Upper lobe of left lung (tissue), 6 donors: ENCODE measurements at regions not wholly inside any gene's neighbourhood (a gene's known extent, or its start where the extent isn't known, plus 50 kb on each side); places are given as distances from the start of the nearest gene placed in this dataset.
A peak's percentile ranks its signal among the peaks of the same experiment; 100 is the strongest.

Experiments
- ATAC-seq, 2 donors: fragments of 200-7000 bp; cut with Tn5 transposase; one replicate each; pipeline ENCODE4 v1.9.1; 2022; ENCODE audit warnings: mild to moderate bottlenecking in 2 of 2, moderate library complexity in 2 of 2; ENCODE audit not compliant: low FRiP score in 2 of 2
- DNase-seq, 2 donors: peaks; one replicate each; pipeline ENCODE4 v3.0.0-alpha.2; 2019 to 2020
- H3K27ac ChIP-seq, 4 donors: fragments of 200-600 bp; sonication (generic); one replicate each; pipeline ENCODE4 v1.5.1; 2016 to 2019
- H3K27me3 ChIP-seq, 4 donors: fragments of 200-600 bp; sonication (generic); one replicate each; pipeline ENCODE4 v1.5.1; 2017 to 2019
- H3K36me3 ChIP-seq, 4 donors: fragments of 200-600 bp; sonication (generic); one replicate each; pipeline ENCODE4 v1.5.1; 2016 to 2019
- H3K4me1 ChIP-seq, 4 donors: fragments of 200-600 bp; sonication (generic); one replicate each; pipeline ENCODE4 v1.5.1; 2018 to 2019
- H3K4me3 ChIP-seq, 4 donors: fragments of 200-600 bp; sonication (generic); one replicate each; pipeline ENCODE4 v1.5.1; 2017 to 2019; ENCODE audit warnings: mild to moderate bottlenecking in 2 of 4, moderate library complexity in 1 of 4
- H3K9me3 ChIP-seq, 4 donors: fragments of 200-600 bp; sonication (generic); one replicate each; pipeline ENCODE4 v1.5.1; 2018 to 2019
- CTCF ChIP-seq, 6 experiments: fragments of 450-650 bp in 4 of 6; fragments of 200-600 bp in 2 of 6; sonication (generic) in 2 of 6; IDR thresholded peaks; one replicate each; pipeline ENCODE4 v1.5.1; 2016 to 2019; ENCODE audit warnings: antibody characterized with exemption in 6 of 6
- EP300 ChIP-seq, 4 donors: sonication (generic); formaldehyde crosslinking; IDR thresholded peaks; one replicate each; pipeline ENCODE4 v1.5.1; 2017; ENCODE audit warnings: antibody characterized with exemption in 4 of 4, control low read depth in 2 of 4
- POLR2A ChIP-seq, 4 donors: fragments of 450-650 bp; IDR thresholded peaks; one replicate each; pipeline ENCODE4 v1.5.1; 2016 to 2017; ENCODE audit warnings: antibody characterized with exemption in 4 of 4, mild to moderate bottlenecking in 2 of 4
- POLR2AphosphoS5 ChIP-seq, 2 donors: sonication (generic); formaldehyde crosslinking; IDR thresholded peaks; one replicate each; pipeline ENCODE4 v1.5.1; 2017; ENCODE audit warnings: antibody characterized with exemption in 2 of 2
- WGBS, 2 donors: methylation state at CpG; one replicate each; pipeline ENCODE4 v1.1.5; 2017 to 2018; 5-methylcytosine and 5-hydroxymethylcytosine counted together
- donor health status: DM: no; HTN: no; CAD: no; lungs with moderate emphysema.
- donor health status: DM: no; HTN: yes; CAD: no; lungs with severe emphysema.

GRCh38 chr14:53478174-53478573, 325.1 kb upstream of the DDHD1 start:
- H3K27me3 ChIP-seq = no peaks in the 10 kb centered on the region
- TF ChIP-seq CTCF (IDR thresholded peaks at IDR 0.05) (no peak), POLR2A (IDR thresholded peaks at IDR 0.05) (no peak), EP300 (IDR thresholded peaks at IDR 0.05) (no peak), POLR2AphosphoS5 (IDR thresholded peaks at IDR 0.05) (no peak)
- H3K9me3 ChIP-seq = peaks cover 0 to 9% (median 4%) of the 10 kb centered on the region in 4 donors
- no peak overlapping the region for H3K27ac ChIP-seq
- no peak for ATAC-seq
- DNase-seq = no peak
- H3K4me1 ChIP-seq = no peaks in the 10 kb centered on the region
- H3K4me3 ChIP-seq = no peak overlapping the region
- H3K36me3 ChIP-seq = no peaks in the 10 kb centered on the region
- WGBS, 2 donors = 74 to 76% methylated on average over 1 of the region's 1 CpG

- H3K4me1 ChIP-seq = peaks cover 0 to 6% (median 0%) of the 10 kb centered on the region in 4 donors
- H3K27me3 ChIP-seq = no peaks in the 10 kb centered on the region
- H3K36me3 ChIP-seq = no peaks in the 10 kb centered on the region
- TF ChIP-seq EP300 (IDR thresholded peaks at IDR 0.05) (no peak), POLR2AphosphoS5 (IDR thresholded peaks at IDR 0.05) (no peak), POLR2A (IDR thresholded peaks at IDR 0.05) (no peak), CTCF (IDR thresholded peaks at IDR 0.05) (no peak)
- ATAC-seq = no peak
- no peak overlapping the region for H3K4me3 ChIP-seq
- DNase-seq = no peak
- H3K27ac ChIP-seq = no peak overlapping the region
- no peaks in the 10 kb centered on the region for H3K9me3 ChIP-seq
- WGBS, 2 donors = 94 to 95% methylated on average over 1 of the region's 1 CpG
These were observed 320.4 kb upstream of the DDHD1 start for GRCh38 chr14:53473480-53473879.

- ATAC-seq (no peak), DNase-seq (no peak)
- Histone ChIP-seq H3K27ac (no peak overlapping the region), H3K27me3 (no peaks in the 10 kb centered on the region), H3K36me3 (no peaks in the 10 kb centered on the region), H3K9me3 (no peaks in the 10 kb centered on the region), H3K4me1 (peaks cover 0 to 6% (median 0%) of the 10 kb centered on the region in 4 donors), H3K4me3 (no peak overlapping the region)
- no peak for TF ChIP-seq CTCF (IDR thresholded peaks at IDR 0.05)
- TF ChIP-seq POLR2A (IDR thresholded peaks at IDR 0.05) = no peak
- TF ChIP-seq POLR2AphosphoS5 (IDR thresholded peaks at IDR 0.05) = no peak
- TF ChIP-seq EP300 (IDR thresholded peaks at IDR 0.05) = no peak
These were observed 319.2 kb upstream of the DDHD1 start for GRCh38 chr14:53472306-53472705.

GRCh38 chr14:53470351-53471043, 317.4 kb upstream of the DDHD1 start:
- no peaks in the 10 kb centered on the region for H3K27me3 ChIP-seq
- DNase-seq = peak in 1 of 2 donors; percentile 41
- WGBS, 2 donors = 50 to 90% methylated on average over 1 to 2 of the region's 2 CpGs
- peaks cover 0 to 6% (median 0%) of the 10 kb centered on the region in 4 donors for H3K4me1 ChIP-seq
- H3K27ac ChIP-seq = no peak overlapping the region
- no peaks in the 10 kb centered on the region for H3K36me3 ChIP-seq
- peak in 1 of 2 donors; percentile 19 for ATAC-seq
- no peaks in the 10 kb centered on the region for H3K9me3 ChIP-seq
- H3K4me3 ChIP-seq = no peak overlapping the region
- TF ChIP-seq CTCF (IDR thresholded peaks at IDR 0.05) (no peak), POLR2AphosphoS5 (IDR thresholded peaks at IDR 0.05) (no peak), EP300 (IDR thresholded peaks at IDR 0.05) (no peak), POLR2A (IDR thresholded peaks at IDR 0.05) (no peak)

- 87% methylated on average over 3 of the region's 3 CpGs for WGBS, 2 donors
- no peak overlapping the region for H3K4me3 ChIP-seq
- no peak for TF ChIP-seq POLR2A (IDR thresholded peaks at IDR 0.05)
- TF ChIP-seq POLR2AphosphoS5 (IDR thresholded peaks at IDR 0.05) = no peak
- TF ChIP-seq EP300 (IDR thresholded peaks at IDR 0.05) = no peak
- no peak for TF ChIP-seq CTCF (IDR thresholded peaks at IDR 0.05)
- H3K9me3 ChIP-seq = no peaks in the 10 kb centered on the region
- no peak overlapping the region for H3K27ac ChIP-seq
- H3K27me3 ChIP-seq = no peaks in the 10 kb centered on the region
- no peaks in the 10 kb centered on the region for H3K36me3 ChIP-seq
- peaks cover 0 to 6% (median 0%) of the 10 kb centered on the region in 4 donors for H3K4me1 ChIP-seq
- ATAC-seq = no peak
- DNase-seq = no peak
These were observed 315.8 kb upstream of the DDHD1 start for GRCh38 chr14:53468876-53469275.
